ENCODE measurements at regions not wholly inside any gene's neighbourhood (a gene's known extent, or its start where the extent isn't known, plus 50 kb on each side); places are given as distances from the start of the nearest gene placed in this dataset.

- no peak for DNase-seq
Measured at GRCh38 chr3:98984024-98984423, 82.5 kb upstream of the DCBLD2 start.

GRCh38 chr3:98982351-98982750, 80.9 kb upstream of the DCBLD2 start:
- DNase-seq, result no peak

- no peak for DNase-seq
Measured at GRCh38 chr3:98980915-98981596, 79.6 kb upstream of the DCBLD2 start.

- no peak for DNase-seq
Measured at GRCh38 chr3:98979296-98979695, 77.8 kb upstream of the DCBLD2 start.

- DNase-seq, result no peak
Measured at GRCh38 chr3:98978068-98978811, 76.7 kb upstream of the DCBLD2 start.

GRCh38 chr3:98977520-98977919, 76.0 kb upstream of the DCBLD2 start:
- no peak for DNase-seq

GRCh38 chr3:98974442-98974841, 72.9 kb upstream of the DCBLD2 start:
- DNase-seq, result no peak

GRCh38 chr3:98972720-98973119, 71.2 kb upstream of the DCBLD2 start:
- DNase-seq, result no peak

GRCh38 chr3:98972155-98972554, 70.7 kb upstream of the DCBLD2 start:
- DNase-seq, result no peak

GRCh38 chr3:98971169-98971681, 69.7 kb upstream of the DCBLD2 start:
- DNase-seq, result no peak

- no peak for DNase-seq
Measured at GRCh38 chr3:98969295-98969694, 67.8 kb upstream of the DCBLD2 start.

- DNase-seq, result no peak
Measured at GRCh38 chr3:98968824-98969223, 67.3 kb upstream of the DCBLD2 start.

GRCh38 chr3:98968347-98968746, 66.9 kb upstream of the DCBLD2 start:
- no peak for DNase-seq

- no peak for DNase-seq
Measured at GRCh38 chr3:98967758-98968157, 66.3 kb upstream of the DCBLD2 start.

- no peak for DNase-seq
Measured at GRCh38 chr3:98966862-98967546, 65.5 kb upstream of the DCBLD2 start.

GRCh38 chr3:98966434-98966833, 64.9 kb upstream of the DCBLD2 start:
- no peak for DNase-seq

GRCh38 chr3:98964784-98965183, 63.3 kb upstream of the DCBLD2 start:
- no peak for DNase-seq

GRCh38 chr3:98963546-98963945, 62.1 kb upstream of the DCBLD2 start:
- DNase-seq, result no peak

GRCh38 chr3:98962951-98963350, 61.5 kb upstream of the DCBLD2 start:
- DNase-seq, result no peak

GRCh38 chr3:98962189-98962930, 60.9 kb upstream of the DCBLD2 start:
- no peak for DNase-seq

- DNase-seq, result no peak
Measured at GRCh38 chr3:98961161-98962155, 60.0 kb upstream of the DCBLD2 start.
